DMS153 treated with DMSO at 0.1 percent for 48 hours (cell line): ENCODE measurements at regions not wholly inside any gene's neighbourhood (a gene's known extent, or its start where the extent isn't known, plus 50 kb on each side); places are given as distances from the start of the nearest gene placed in this dataset.

Experiments
- DNase-seq: peaks from one replicate; lab custom pipeline; 2025; ENCODE audit not compliant: unreplicated experiment; lab: John Stamatoyannopoulos, UW

DNA sequence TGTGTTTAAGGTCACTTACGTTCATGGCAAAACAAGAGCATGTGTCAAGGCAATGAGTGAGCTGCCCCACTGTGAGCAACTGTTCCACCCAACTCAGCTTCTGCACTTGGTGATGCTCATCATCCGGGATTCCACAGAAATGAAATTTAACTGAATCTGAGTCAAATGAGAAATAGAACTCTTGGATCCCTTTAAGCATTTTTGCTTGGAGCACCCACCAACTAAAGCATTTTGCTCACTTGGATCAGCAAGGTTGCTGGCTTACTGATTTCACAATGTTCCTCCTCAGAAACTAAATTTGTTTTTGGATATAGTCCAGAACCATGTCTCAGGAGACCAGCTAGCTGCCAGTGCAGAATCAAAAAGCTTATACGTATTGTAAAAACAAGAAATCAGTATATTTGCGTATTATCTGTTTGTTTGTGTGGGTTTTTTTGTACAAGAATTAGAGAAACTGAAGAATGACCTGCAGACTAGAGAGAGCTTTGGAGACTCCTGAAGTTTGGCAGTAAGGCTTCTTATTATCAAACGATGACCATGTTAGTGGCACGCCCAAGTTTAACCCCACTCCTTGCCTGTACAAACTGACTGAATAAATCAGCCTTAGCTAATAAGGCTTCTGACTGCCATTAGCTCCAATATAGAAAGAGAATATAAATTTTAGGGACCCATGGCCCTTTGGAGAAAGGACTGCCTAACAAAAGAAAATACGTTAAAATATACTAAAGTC, 153.8 kb upstream of the FST start:
- no peak for DNase-seq

DNA sequence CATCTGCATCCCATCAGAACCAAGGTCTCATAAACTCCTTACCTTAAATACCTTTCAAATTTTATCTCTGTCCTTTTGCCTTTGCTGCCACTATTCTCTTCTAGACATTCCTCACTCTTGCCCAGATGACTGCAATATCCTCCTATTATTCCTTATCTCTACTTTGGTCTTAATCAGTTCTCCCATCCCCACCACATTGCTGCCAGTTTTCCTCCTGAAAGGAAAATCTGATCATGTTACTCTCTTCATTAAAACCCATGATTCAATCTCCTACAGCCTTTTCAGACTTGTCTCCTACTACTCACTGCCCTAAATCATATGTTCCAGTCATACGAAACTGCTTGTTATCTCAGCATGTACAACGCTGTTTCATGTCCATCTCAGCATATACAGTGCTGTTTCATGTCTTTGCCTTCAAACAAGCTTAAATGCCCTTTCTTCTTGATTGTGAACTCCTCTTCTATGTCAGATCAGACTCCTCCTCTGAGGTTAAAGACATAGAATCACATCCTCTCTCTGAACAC, 152.6 kb upstream of the FST start:
- no peak for DNase-seq

DNA sequence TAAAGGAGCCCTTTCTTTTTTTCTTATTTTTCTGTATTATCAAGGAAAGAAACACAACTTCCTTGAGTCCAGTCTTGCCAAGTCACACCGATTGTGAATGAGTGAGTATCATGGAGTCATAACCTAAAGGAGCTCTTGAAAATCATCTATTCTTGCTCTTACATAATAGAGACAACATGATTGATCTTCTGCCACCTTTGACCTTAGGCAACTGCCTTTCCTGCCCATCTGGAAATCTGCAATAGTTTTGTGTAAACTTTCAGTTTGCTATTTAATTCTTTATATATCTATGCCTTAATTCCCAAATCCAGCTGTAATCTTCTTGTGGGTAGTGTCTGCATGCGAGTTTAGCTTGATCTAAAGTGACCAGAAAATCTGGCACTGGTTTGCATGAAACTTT, 149.9 kb upstream of the FST start:
- DNase-seq, result no peak

DNA sequence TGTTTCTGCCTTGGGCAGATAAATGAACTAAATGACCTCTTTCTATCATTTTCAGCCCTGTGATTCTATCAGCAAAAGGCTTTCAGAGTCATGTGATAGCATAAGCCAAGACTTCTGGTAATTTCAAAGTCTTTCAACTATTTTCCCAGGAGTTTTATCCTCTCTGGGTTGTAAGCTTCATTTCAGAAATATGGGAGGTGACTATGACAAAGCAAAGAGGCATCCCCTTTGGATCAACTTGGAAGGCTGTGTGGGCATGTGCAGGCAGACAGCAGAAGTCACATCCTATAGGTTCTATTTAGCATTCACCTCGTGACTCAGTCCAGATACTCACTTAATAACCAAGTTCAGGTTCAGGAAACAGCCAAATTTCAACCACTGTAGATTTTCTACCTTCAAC, 149.0 kb upstream of the FST start:
- no peak for DNase-seq

DNA sequence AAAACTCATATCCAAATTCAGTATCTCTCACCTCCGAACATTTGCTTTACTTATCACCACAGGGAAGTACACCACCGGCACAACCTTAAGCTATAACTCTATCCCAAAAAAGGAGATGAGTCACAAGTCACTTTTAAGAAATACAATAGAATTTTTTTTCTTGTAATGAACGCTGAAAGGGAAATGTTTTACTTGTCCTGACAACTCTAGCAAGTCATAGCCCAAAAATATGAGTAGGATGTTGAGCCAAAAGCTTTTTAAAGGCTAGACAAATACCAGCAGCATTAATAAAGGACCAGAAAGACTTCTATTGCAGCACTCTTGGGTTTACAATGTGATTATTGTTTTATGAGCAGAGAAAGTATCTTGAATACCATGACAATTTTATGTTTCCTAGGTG, 147.3 kb upstream of the FST start:
- DNase-seq, result no peak

DNA sequence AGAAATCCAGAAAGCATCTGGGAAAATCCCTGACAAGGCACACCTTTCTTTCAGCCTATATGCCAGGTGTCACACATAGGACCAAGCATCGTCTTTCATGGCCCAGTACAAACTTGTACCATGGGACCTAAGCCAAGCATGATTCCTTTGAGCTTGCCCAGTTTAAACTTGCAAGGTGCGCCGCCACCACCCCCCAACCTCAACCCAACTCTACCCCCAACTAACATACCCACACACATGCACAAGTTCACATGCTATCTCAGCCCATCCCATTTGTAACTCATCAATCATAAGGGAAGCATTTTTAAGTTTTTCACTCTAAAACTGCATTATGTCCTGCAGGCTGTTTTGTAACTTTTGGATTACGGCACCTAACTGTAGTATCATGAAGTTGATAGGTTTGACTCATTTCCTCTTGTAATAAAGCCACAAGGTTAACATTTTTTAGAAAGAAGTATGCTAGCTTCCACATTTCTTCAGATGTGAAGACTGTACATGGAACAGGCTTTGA, 145.9 kb upstream of the FST start:
- no peak for DNase-seq

DNA sequence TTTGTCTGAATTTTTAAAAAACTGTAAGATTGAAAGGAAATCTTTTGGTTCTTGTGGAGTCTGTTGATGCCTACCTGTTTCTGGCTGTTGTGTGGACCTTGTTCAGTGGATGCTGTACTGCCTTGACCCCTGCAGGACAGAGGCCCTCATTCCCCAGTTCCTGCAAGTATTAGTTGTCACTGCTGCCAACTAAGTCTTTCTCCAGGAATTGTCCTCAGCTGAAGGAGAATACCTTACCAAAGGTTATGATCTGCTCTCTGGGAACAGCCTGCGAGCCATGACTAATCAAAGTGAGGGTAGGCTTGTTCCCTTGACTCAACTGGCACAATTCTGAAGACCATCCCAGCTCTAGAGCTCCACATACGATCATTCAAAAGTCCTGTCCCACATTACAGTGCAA, 145.3 kb upstream of the FST start:
- no peak for DNase-seq

DNA sequence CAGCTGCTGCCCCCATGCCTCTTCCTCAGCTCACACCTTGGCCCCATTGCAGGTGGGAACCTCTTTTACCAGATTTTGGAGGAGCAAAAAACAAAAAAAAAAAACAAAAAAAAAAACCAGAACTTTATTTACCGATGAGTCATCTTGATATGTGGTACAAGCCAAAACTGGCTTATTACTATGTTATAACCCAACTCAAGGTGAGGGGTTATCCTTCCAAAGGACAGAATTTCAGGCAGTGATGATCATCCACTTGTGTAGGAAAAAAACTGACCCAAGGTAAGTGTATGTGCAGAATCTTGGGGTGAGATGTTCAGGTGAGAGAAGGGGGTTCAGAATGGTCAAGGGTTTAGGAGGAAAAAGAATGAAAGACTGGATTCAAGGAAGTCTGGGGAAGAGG, 142.6 kb upstream of the FST start:
- DNase-seq, result no peak

DNA sequence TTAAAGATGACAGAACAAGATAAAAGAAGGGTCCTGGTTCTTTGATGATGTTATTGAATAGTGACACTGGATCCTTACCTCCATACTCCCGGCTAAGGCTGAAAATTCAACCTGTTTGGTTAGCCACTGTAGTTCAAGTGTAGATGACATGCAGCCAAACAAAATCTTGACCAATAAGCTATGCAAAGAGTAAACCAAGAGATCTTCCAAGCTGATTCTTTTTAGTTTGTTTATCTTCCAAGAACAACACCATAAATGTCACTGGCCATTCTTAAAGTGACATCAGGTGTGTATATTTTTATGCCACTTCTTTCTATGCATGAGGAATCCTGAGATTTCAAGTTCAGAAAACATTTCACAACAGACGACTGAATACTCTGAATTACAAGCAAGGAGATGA, 141.5 kb upstream of the FST start:
- no peak for DNase-seq

DNA sequence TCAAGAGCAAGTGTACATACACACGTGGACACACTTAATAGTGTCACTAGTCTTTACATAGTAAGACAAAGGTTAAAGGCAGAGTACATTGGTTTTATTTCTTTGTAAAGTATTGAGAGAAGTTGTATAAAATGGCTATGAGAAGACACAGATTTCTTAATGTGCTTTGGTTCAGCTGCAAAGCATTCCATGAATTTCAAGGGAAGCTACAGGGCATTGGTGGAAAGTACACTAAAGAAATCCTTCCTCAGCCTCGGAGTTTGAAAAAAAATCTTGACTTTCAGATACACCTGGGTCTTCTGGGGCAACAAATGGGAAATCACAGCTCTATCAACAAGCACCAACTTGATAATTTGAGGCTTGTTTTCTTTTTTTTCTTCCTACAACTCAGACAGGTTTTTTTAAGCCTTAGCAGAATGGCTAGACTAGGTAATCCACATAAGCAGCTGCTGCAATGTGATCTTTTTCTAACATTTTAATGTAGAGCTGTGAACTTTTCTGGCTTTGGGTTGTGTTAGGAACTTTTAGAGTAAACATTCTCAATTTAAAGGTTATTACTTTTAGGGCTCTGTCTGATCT, 140.4 kb upstream of the FST start:
- DNase-seq, result no peak

DNA sequence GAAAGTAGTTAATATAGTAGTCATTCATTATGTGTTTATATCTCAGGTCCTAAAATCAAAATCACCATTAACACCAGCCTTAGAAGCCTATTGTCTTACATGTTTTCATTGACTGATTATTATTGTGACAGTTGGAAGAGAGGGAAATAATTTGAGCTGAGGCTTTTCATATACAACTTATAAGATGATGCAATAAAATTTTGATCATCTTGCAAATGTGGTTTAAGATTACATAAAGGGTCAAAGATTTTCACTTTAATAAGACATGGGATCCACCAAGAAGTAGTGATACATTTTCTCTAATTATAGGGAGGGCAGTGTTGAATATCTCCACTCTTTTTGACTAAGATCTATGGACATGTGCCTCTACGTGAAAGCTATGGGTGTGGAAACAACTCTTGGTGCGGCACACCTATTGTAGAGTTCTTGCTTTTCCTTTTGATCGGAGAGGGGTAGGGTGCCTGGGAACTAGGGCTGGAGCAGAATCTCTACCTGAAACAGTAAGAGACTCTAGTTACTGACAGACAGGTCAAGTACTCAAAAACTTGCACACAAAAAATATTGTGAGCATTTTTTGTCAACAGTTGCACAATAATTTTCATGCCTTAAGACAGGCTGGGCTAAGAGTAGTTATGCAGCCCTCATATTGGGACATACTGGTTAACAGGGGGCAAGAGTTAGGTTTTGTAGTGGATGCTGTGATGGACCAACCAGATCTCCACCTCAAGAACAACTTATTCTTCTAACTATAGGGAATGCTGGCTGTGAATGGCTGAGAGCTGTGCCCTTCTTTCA, 139.3 kb upstream of the FST start:
- DNase-seq, result no peak

DNA sequence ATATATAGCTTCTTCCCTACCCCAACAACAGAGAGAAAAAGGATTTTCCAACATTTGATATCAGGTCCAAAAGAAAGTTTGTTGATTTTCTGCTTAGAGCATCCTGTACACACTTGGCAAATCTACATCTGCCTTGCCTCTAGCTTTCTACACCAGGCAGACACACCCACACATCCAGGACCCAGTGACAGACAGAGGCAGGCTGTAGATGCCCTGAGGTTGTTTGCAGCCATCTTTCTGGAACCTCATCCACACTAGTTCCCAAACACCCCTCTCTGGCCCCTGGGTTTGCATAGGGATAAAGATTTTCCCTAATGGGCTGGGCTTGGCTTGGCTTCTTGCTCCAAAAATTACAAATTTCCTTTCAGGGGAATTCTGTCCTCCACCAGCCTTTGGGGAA, 138.2 kb upstream of the FST start:
- DNase-seq, result no peak

DNA sequence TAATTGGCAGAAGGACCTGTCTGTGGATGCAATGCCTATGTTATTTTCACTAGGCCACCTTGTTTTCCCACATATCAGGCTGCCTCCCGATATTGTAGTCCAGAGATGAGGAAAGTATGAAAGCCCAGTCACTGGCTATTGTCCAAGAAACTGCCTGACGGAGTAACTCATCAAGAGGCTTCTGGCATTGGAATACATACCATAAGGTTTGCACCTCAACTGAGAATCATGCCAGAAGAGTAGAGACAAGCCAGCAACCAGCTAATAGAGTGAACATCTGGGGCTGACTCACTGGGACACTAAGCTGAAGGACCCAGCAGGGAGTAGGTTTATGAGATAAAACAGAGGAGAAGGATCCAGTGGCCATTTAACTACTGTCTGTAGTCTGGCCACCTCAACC, 137.2 kb upstream of the FST start:
- DNase-seq, result no peak

DNA sequence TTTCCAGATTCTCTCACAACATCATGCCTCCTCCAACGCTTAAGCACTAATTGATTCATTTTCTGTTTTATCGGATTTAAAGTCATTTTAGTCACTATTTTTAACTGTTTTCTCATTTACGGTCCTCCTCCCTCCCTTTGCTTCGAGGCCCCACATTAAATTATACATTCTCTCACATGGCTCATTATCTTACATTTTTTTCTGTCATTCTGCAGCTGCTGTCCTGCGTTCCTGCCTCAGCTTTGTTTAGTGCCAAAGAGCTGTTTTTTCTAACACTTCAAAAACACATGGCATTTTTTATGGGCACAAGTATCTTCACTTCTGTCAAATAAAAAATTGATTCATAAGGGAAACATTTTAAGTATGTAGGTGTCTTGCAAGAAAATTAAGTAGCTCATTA, 130.1 kb upstream of the FST start:
- DNase-seq, result no peak

DNA sequence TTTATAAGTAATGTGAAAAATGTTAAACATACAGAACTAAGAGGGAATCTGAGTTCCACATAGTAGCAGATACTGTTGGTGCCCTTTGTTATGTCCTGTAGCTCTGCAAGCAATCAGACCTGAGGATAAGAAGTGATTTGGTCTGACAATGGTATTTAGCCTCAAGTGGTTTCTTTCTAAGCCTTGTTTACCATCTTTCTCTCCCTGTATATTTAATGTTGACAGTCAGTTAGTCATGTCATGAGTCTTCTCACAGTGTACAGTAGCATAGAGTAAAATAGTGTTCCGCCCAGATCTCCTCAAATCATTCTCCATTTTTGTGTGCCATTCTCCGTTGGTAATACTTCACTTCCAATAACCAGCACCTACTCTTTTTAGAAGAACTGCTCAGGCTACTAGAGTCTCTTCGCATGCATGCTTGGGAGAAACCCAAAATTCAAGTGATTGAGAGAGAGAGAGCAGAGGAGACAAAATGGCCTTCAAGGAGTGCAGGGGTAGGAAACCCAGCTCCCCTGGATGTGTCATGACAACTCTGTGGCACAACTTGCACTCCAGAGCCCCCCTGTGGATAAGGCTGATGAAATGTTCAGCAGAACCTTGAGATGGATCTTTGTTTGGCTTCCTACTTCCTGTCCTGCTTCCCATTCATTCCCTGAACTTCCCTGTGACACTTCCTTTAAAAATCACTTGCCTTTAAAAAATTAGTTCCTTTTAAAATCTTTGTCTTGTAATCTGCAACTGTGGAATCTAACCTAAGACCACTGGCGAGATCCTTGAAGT, 129.2 kb upstream of the FST start:
- DNase-seq, result no peak

DNA sequence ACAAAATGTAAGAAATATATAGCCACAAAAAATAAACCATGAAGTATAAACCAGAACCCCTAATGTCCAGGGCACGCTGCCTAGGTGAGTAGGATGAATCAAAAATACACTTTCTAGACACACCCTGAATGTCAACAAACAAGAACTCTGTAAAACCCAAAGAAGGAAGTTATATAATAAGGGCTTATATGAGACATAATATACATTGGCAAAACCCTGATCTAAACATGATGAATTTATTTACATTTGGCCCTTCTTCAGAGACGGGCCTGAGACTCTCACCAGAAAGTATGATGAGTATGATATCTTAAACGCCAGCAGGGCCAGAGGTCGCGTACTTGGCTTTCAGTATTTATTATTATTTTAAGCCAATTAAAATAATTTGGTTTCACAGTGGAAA, 125.1 kb upstream of the FST start:
- no peak for DNase-seq

DNA sequence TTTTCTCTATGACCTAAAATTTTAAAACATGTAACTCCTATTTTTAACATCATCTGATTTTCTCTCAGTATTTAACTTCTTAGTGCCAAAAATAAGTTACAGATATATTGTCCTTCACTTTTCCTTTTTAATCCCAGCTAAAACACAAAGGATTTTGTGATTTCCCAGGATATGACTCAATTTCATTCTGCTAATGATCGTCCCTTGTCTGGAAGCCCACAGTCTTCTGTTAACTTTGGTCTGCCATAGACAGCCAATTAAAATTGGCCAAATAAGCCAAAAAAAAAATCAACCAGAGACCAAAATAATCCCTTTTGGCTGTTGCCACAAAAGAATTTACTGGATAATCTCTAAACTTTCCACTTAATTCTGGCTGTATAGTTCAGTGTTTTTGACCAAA, 124.5 kb upstream of the FST start:
- no peak for DNase-seq

DNA sequence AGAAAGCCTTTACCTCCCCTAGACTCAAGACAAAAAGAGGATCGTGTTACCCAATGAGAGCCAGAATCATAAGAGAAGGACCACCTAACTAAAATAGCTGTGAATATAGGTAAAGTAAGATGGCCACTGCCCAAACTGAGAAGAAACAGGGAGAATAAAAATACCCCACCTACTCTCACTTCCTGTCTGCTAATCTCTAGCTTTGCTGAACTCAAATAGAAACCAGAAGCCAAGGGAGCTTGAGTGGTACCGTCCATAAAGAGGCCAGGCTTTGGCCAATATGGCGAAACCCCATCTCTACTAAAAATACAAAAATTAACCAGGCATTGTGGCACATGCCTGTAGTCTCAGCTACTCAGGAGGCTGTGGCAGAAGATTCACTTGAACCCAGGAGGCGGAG, 123.0 kb upstream of the FST start:
- no peak for DNase-seq

DNA sequence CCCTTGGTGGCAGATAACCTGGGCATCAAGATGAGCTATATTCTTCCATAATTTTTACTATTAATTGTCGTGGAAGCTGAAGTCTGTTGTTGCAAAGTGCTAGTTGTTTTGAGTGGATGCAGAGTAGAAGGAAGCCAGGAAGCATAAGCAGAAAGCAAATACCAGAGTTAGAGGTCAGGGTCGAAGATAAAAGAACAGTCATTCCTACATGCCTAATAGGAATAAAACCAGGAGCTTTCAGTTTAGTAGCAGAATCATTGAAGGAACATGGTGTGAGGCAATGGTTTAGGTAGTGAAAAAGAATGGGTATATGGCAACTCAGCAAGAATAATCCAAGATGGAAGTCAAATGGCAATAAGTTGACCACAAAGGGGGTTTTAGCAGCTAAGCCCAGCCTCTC, 121.6 kb upstream of the FST start:
- DNase-seq, result no peak

DNA sequence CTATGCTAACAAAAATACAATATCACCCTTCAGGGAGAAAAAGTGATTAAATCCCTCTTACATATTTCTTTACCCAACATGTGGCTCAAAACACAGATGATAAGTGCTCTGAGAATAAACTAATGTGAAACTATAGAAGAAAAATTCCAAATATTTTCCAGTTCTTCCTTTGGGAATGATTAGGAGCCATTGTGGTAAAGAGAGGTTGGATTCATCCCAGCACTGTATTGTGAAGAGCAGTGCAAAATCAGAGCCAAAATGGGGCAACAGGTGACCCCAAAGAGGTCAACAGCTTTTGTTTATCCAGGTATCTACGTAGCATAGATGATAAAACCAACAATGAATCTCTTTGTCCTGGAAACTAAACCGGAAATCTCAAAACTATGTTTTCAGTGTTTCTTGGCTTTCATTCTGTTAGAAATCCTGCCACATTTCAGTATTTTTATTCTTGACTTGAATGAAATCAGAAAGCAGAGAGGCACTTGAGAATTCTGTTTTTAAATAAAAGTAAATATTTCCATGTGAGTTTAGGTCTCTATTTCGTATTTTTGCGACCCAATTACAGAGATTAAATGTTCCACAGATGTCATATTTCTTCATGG, 120.4 kb upstream of the FST start:
- DNase-seq, result no peak

DNA sequence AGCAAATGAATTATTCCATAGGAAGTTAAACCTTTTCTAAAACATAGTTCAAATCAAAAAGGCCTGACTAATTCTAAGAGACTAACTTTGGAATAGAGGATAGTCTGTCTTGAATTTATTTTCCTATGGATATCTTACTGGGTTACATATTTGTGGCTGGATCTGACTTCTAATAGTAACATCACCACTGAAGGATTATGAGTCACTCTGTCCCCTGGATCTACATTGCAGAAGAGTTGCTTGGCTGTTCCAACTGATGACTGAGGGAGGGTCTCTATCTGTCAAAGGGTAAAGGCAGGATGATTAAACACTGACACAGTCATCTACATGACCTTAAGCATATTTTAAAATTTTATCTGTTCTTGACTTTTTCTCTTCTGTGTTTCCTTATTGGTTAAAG, 119.6 kb upstream of the FST start:
- no peak for DNase-seq
